Heart left ventricle (tissue), 13 donors: ENCODE measurements at regions not wholly inside any gene's neighbourhood (a gene's known extent, or its start where the extent isn't known, plus 50 kb on each side); places are given as distances from the start of the nearest gene placed in this dataset.
"Not testable (repeated sequence)": the region's sequence is repeated elsewhere in the genome, so short reads cannot be mapped to it uniquely, and the experiment has no call there.

Experiments
- CTCF ChIP-seq, 12 donors: fragments of 200-600 bp; sonication (generic) in 4 of 12; IDR thresholded peaks; one replicate each; pipeline versions ENCODE4 v1.5.0 to v1.8.0; 2018 to 2022; ENCODE audit warnings: antibody characterized with exemption in 12 of 12, mild to moderate bottlenecking in 5 of 12
- POLR2A ChIP-seq, 2 donors: fragments of 450-650 bp; IDR thresholded peaks; one replicate each; pipeline ENCODE4 v1.6.1; 2017; ENCODE audit warnings: antibody characterized with exemption in 2 of 2, mild to moderate bottlenecking in 2 of 2, moderate library complexity in 2 of 2
- donor health status: ischemic (EF 13 %, LVEDD 7.1; RV severe dilation, severe dysfunction).
- donor health status: DM: no; HTN: yes; CAD: no.
- donor health status: DM: no; HTN: no; CAD: no.
- donor health status: ischemic (EF 25% LVEDD 6.9; RV normal size, moderate dysfunction).
- donor health status: ischemic (EF 25% LVEDD 5.7; RV mildly dilated, moderate dysfunction).
- donor health status: ischemic (EF 35%, LVEDD 5.7; RV mildly dilated, moderate dysfunction).
- donor health status: nonischemic (EF 11% LVEDD 7.7; RV severe dilation, severe dysfunction).
- donor health status: DM: yes; HTN: yes; CAD: no.
- donor health status: PGD.
- donor health status: ischemic (EF 29% LVEDD 5.4; RV normal size, mild dysfunction).
- donor health status: nonischemic (EF 23%, LVEDD 6.1; RV moderate dilation, normal function).

DNA sequence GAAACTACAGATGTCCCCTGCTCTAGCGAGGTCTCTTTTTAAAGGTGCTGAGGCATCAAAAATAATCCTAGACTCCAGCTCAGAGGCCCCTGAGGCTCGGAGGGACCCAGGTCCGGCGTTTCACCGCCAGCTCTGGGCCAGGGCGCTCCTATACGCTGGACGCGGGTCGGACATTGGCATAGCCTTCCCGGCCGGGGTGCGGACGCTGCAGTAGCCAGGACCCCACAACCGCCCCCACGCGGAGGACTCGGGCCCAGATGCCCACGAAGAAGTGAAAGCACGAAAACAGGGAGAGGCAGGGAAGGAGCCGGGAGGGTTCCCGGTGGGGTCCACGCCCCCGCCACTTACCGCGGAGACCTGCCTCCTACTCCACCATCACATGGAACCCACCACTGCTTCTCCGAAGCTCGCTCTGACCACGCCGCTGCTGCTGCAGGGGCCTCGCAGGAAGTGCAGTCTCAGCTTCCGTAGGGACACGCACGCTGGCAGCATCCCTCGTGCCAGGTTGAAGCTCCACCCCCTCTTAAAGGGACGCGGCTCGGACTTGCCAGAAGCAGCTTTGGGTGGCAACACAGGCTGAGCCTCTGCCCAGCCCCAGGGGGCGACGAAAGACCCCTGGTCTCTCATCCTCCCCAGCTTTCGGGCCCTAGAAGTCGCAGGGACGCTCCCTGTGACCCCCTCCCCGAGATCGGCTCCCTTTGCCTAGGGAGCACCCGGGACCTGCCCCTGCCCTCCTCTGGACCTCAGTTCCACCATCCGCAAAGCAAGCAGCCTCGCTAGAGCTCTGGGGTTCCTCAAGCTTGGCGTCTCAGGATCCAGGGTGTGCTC lies 96.7 kb downstream of the POTEG start:
- TF ChIP-seq POLR2A, CTCF (IDR thresholded peaks at IDR 0.05): not testable (repeated sequence)
